ENCODE measurements at regions not wholly inside any gene's neighbourhood (a gene's known extent, or its start where the extent isn't known, plus 50 kb on each side); places are given as distances from the start of the nearest gene placed in this dataset.

GRCh38 chr20:48326434-48326691, 501.4 kb downstream of the PREX1 start:
- H4K91ac ChIP-seq (ENCODE audit: low read depth, low read length) = no peak overlapping the region
- no peak overlapping the region for H3K18ac ChIP-seq (ENCODE audit: low read length)
- H3K23ac ChIP-seq (ENCODE audit: low read length) = no peak overlapping the region
- H3K9me3 ChIP-seq (ENCODE audit: insufficient read depth, low read depth, low read length) = peaks cover 1% of the 10 kb centered on the region
- peaks cover 2% of the 10 kb centered on the region for H3K79me1 ChIP-seq (ENCODE audit: low read length)
- no peaks in the 10 kb centered on the region for H3K27me3 ChIP-seq (ENCODE audit: insufficient read depth, low read length)
- no peak overlapping the region for H2AFZ ChIP-seq (ENCODE audit: insufficient read depth, low read length, poor library complexity)
- H2BK5ac ChIP-seq (ENCODE audit: low read depth, low read length, poor library complexity) = no peak overlapping the region
- no peak overlapping the region for H3K27ac ChIP-seq (ENCODE audit: low read depth, low read length)
- DNase-seq = no peak
- H2AK5ac ChIP-seq (ENCODE audit: low read length) = no peak overlapping the region
- H3K4me2 ChIP-seq (ENCODE audit: low read length) = no peak overlapping the region
- no peak overlapping the region for H3K9ac ChIP-seq (ENCODE audit: low read length)
- H2BK120ac ChIP-seq (ENCODE audit: insufficient read depth, low read length, poor library complexity) = no peak overlapping the region
- H3K4ac ChIP-seq (ENCODE audit: low read depth, low read length) = no peak overlapping the region
- H3K4me1 ChIP-seq (ENCODE audit: control insufficient read depth in 1 of 2, insufficient read depth in 2 of 2, low read length in 2 of 2) = peaks cover 3 to 11% of the 10 kb centered on the region in 2 experiments
- no peak overlapping the region for H4K12ac ChIP-seq (ENCODE audit: low read depth, low read length)
- H3K36me3 ChIP-seq (ENCODE audit: control insufficient read depth in 1 of 2, insufficient read depth in 2 of 2, low read length in 2 of 2) = no peaks in the 10 kb centered on the region
- H3K79me2 ChIP-seq (ENCODE audit: control insufficient read depth, insufficient read depth, low read length, poor library complexity) = no peaks in the 10 kb centered on the region
- no peak overlapping the region for H4K8ac ChIP-seq (ENCODE audit: low read depth, low read length)
- H2BK12ac ChIP-seq (ENCODE audit: low read length) = no peak overlapping the region
- H3K14ac ChIP-seq (ENCODE audit: low read length) = no peak overlapping the region
- H3K4me3 ChIP-seq (ENCODE audit: low read depth, low read length) = no peak overlapping the region
- no CpG with 5 or more reads among the region's 4 CpGs for WGBS (ENCODE audit: extremely low coverage, insufficient coverage, insufficient read length)

- WGBS (ENCODE audit: extremely low coverage, insufficient coverage, insufficient read length) = no CpG with 5 or more reads among the region's 31 CpGs
- DNase-seq = no peak
- no peak overlapping the region for H3K4ac ChIP-seq (ENCODE audit: low read depth, low read length)
Observed at GRCh38 chr20:48325656-48326433, 502.0 kb downstream of the PREX1 start.

GRCh38 chr20:48324744-48325143, 503.1 kb downstream of the PREX1 start:
- Histone ChIP-seq H3K9ac (ENCODE audit: low read length) (no peak overlapping the region), H2BK120ac (ENCODE audit: insufficient read depth, low read length, poor library complexity) (no peak overlapping the region), H4K8ac (ENCODE audit: low read depth, low read length) (no peak overlapping the region), H3K4ac (ENCODE audit: low read depth, low read length) (no peak overlapping the region), H3K4me2 (ENCODE audit: low read length) (no peak overlapping the region), H3K27ac (ENCODE audit: low read depth, low read length) (no peak overlapping the region), H2AK5ac (ENCODE audit: low read length) (no peak overlapping the region), H3K9me3 (ENCODE audit: insufficient read depth, low read depth, low read length) (peaks cover 3% of the 10 kb centered on the region), H3K36me3 (ENCODE audit: control insufficient read depth in 1 of 2, insufficient read depth in 2 of 2, low read length in 2 of 2) (no peaks in the 10 kb centered on the region), H3K79me2 (ENCODE audit: control insufficient read depth, insufficient read depth, low read length, poor library complexity) (no peaks in the 10 kb centered on the region), H4K91ac (ENCODE audit: low read depth, low read length) (no peak overlapping the region), H3K18ac (ENCODE audit: low read length) (no peak overlapping the region), H3K4me3 (ENCODE audit: low read depth, low read length) (no peak overlapping the region), H2AFZ (ENCODE audit: insufficient read depth, low read length, poor library complexity) (no peak overlapping the region), H3K4me1 (ENCODE audit: control insufficient read depth in 1 of 2, insufficient read depth in 2 of 2, low read length in 2 of 2) (peaks cover 3 to 8% of the 10 kb centered on the region in 2 experiments), H3K23ac (ENCODE audit: low read length) (no peak overlapping the region), H4K12ac (ENCODE audit: low read depth, low read length) (no peak overlapping the region), H3K14ac (ENCODE audit: low read length) (no peak overlapping the region), H3K27me3 (ENCODE audit: insufficient read depth, low read length) (no peaks in the 10 kb centered on the region), H2BK5ac (ENCODE audit: low read depth, low read length, poor library complexity) (no peak overlapping the region), H2BK12ac (ENCODE audit: low read length) (no peak overlapping the region), H3K79me1 (ENCODE audit: low read length) (peaks cover 2% of the 10 kb centered on the region)
- no peak for DNase-seq
- no CpG with 5 or more reads among the region's 4 CpGs for WGBS (ENCODE audit: extremely low coverage, insufficient coverage, insufficient read length)

More at GRCh38 chr20:48325656-48326433, 502.0 kb downstream of the PREX1 start:
- no peak overlapping the region for H3K14ac ChIP-seq (ENCODE audit: low read length)
- H3K27me3 ChIP-seq (ENCODE audit: insufficient read depth, low read length) = no peaks in the 10 kb centered on the region
- peaks cover 2% of the 10 kb centered on the region for H3K79me1 ChIP-seq (ENCODE audit: low read length)
- H2BK12ac ChIP-seq (ENCODE audit: low read length) = no peak overlapping the region
- no peaks in the 10 kb centered on the region for H3K79me2 ChIP-seq (ENCODE audit: control insufficient read depth, insufficient read depth, low read length, poor library complexity)
- no peak overlapping the region for H4K8ac ChIP-seq (ENCODE audit: low read depth, low read length)
- H3K4me1 ChIP-seq (ENCODE audit: control insufficient read depth in 1 of 2, insufficient read depth in 2 of 2, low read length in 2 of 2) = peaks cover 3 to 11% of the 10 kb centered on the region in 2 experiments
- H3K4me2 ChIP-seq (ENCODE audit: low read length) = no peak overlapping the region
- H2AK5ac ChIP-seq (ENCODE audit: low read length) = no peak overlapping the region
- peaks cover 1% of the 10 kb centered on the region for H3K9me3 ChIP-seq (ENCODE audit: insufficient read depth, low read depth, low read length)
- no peak overlapping the region for H2BK5ac ChIP-seq (ENCODE audit: low read depth, low read length, poor library complexity)
- H2BK120ac ChIP-seq (ENCODE audit: insufficient read depth, low read length, poor library complexity) = no peak overlapping the region
- no peak overlapping the region for H3K4me3 ChIP-seq (ENCODE audit: low read depth, low read length)
- H4K91ac ChIP-seq (ENCODE audit: low read depth, low read length) = no peak overlapping the region
- H3K9ac ChIP-seq (ENCODE audit: low read length) = no peak overlapping the region
- H3K36me3 ChIP-seq (ENCODE audit: control insufficient read depth in 1 of 2, insufficient read depth in 2 of 2, low read length in 2 of 2) = no peaks in the 10 kb centered on the region
- no peak overlapping the region for H2AFZ ChIP-seq (ENCODE audit: insufficient read depth, low read length, poor library complexity)
- H4K12ac ChIP-seq (ENCODE audit: low read depth, low read length) = no peak overlapping the region
- no peak overlapping the region for H3K27ac ChIP-seq (ENCODE audit: low read depth, low read length)
- H3K23ac ChIP-seq (ENCODE audit: low read length) = no peak overlapping the region
- no peak overlapping the region for H3K18ac ChIP-seq (ENCODE audit: low read length)

GRCh38 chr20:48321271-48321670, 506.5 kb downstream of the PREX1 start:
- Histone ChIP-seq H2BK120ac (ENCODE audit: insufficient read depth, low read length, poor library complexity) (no peak overlapping the region), H3K79me1 (ENCODE audit: low read length) (no peaks in the 10 kb centered on the region), H3K36me3 (ENCODE audit: control insufficient read depth in 1 of 2, insufficient read depth in 2 of 2, low read length in 2 of 2) (no peaks in the 10 kb centered on the region), H3K18ac (ENCODE audit: low read length) (no peak overlapping the region), H4K8ac (ENCODE audit: low read depth, low read length) (no peak overlapping the region), H2BK5ac (ENCODE audit: low read depth, low read length, poor library complexity) (no peak overlapping the region), H3K23ac (ENCODE audit: low read length) (no peak overlapping the region), H3K14ac (ENCODE audit: low read length) (no peak overlapping the region), H2BK12ac (ENCODE audit: low read length) (no peak overlapping the region), H3K27me3 (ENCODE audit: insufficient read depth, low read length) (no peaks in the 10 kb centered on the region), H2AK5ac (ENCODE audit: low read length) (no peak overlapping the region), H3K4me3 (ENCODE audit: low read depth, low read length) (no peak overlapping the region), H3K4me1 (ENCODE audit: control insufficient read depth in 1 of 2, insufficient read depth in 2 of 2, low read length in 2 of 2) (no peaks in the 10 kb centered on the region), H2AFZ (ENCODE audit: insufficient read depth, low read length, poor library complexity) (no peak overlapping the region), H3K4ac (ENCODE audit: low read depth, low read length) (no peak overlapping the region), H3K9me3 (ENCODE audit: insufficient read depth, low read depth, low read length) (peaks cover 2% of the 10 kb centered on the region), H3K4me2 (ENCODE audit: low read length) (no peak overlapping the region), H3K9ac (ENCODE audit: low read length) (no peak overlapping the region), H3K79me2 (ENCODE audit: control insufficient read depth, insufficient read depth, low read length, poor library complexity) (no peaks in the 10 kb centered on the region), H4K12ac (ENCODE audit: low read depth, low read length) (no peak overlapping the region), H3K27ac (ENCODE audit: low read depth, low read length) (no peak overlapping the region), H4K91ac (ENCODE audit: low read depth, low read length) (no peak overlapping the region)
- no CpG with 5 or more reads among the region's 6 CpGs for WGBS (ENCODE audit: extremely low coverage, insufficient coverage, insufficient read length)
- no peak for DNase-seq
